ENCODE measurements at regions not wholly inside any gene's neighbourhood (a gene's known extent, or its start where the extent isn't known, plus 50 kb on each side); places are given as distances from the start of the nearest gene placed in this dataset.
"Not testable (repeated sequence)": the region's sequence is repeated elsewhere in the genome, so short reads cannot be mapped to it uniquely, and the experiment has no call there.

DNA sequence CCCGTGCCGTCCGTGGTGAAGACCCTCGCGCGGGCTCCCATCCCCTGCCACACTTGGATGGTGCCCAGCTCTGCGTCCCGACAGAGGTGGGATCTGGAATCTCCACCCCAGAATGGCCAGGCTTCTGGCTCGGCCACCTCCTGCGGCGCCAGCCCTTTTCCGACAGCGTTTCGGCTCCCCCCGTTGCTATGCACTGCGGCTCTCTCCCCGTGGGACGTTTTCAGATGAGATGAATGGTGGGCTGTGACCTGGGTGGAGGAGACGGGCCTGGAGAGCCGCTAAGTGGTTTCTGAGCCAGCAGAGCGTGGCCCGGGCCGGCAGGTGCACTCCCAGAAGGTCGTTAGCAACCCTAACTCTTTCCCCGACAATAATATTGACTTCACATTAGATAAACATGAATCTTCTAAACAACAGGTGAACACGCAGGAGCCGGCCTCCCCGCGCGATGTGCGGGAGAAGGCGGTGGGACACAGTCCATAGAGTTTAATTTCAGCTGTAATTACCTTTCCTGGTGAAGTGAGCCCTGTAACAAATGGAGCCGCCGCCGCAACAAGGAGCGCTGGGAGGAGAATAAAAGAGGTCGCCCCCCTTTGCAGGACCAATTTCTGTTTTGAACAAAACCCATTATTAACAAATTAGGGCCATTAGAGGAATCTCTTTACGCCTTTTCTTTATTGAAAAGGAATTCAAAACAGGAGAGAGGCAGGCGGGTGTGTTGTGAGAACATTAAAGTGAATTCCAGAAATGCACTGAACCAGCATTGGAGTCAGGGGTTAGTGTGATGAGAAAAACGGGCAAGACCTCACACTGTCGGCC is 294.3 kb upstream of the PFKP start:
- H3K9me3 ChIP-seq = peaks cover 0 to 8% of the 10 kb centered on the region in 2 donors
- intact Hi-C loops (cut with DNase I; ENCODE audit: low total_unique reads) = no loop called here
- DNase-seq (ENCODE audit: low spot score in 2 of 2) = no peak
- H3K27ac ChIP-seq = no peak overlapping the region
- TF ChIP-seq POLR2AphosphoS5 (IDR thresholded peaks at IDR 0.05) (no peak), POLR2A (IDR thresholded peaks at IDR 0.05) (no peak)
- TF ChIP-seq, protein P1, sequence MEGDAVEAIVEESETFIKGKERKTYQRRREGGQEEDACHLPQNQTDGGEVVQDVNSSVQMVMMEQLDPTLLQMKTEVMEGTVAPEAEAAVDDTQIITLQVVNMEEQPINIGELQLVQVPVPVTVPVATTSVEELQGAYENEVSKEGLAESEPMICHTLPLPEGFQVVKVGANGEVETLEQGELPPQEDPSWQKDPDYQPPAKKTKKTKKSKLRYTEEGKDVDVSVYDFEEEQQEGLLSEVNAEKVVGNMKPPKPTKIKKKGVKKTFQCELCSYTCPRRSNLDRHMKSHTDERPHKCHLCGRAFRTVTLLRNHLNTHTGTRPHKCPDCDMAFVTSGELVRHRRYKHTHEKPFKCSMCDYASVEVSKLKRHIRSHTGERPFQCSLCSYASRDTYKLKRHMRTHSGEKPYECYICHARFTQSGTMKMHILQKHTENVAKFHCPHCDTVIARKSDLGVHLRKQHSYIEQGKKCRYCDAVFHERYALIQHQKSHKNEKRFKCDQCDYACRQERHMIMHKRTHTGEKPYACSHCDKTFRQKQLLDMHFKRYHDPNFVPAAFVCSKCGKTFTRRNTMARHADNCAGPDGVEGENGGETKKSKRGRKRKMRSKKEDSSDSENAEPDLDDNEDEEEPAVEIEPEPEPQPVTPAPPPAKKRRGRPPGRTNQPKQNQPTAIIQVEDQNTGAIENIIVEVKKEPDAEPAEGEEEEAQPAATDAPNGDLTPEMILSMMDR (IDR thresholded peaks at IDR 0.05) = no peak
- no peaks in the 10 kb centered on the region for H3K4me1 ChIP-seq
- peaks cover 0 to 18% of the 10 kb centered on the region in 2 donors for H3K27me3 ChIP-seq
- no peak overlapping the region for H3K4me3 ChIP-seq
- H3K36me3 ChIP-seq = no peaks in the 10 kb centered on the region

DNA sequence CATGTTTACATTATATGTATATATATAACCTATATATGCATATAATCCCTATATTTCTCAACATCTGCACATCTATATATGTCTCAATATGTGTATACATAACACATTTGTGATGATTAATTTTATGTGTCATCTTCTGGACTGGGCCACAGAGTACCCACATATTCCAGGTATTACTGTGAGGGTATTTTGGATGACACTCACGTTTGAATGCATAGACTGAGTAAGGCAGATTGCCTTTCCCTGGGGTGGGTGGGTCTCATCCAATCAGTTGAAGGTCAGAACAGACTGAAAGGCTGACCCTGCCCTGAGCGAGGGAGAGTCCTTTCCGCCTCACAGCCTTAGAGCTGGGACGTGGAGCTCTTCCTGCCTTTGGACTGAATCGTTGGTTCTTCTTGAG is 295.2 kb upstream of the PFKP start:
- no peaks in the 10 kb centered on the region for H3K36me3 ChIP-seq
- H3K4me1 ChIP-seq = no peaks in the 10 kb centered on the region
- TF ChIP-seq, protein P1 (IDR thresholded peaks at IDR 0.05) = no peak
- no peak for TF ChIP-seq POLR2A (IDR thresholded peaks at IDR 0.05)
- no peak for TF ChIP-seq POLR2AphosphoS5 (IDR thresholded peaks at IDR 0.05)
- no peak overlapping the region for H3K4me3 ChIP-seq
- intact Hi-C loops (cut with DNase I; ENCODE audit: low total_unique reads) = no loop called here
- H3K27ac ChIP-seq = no peak overlapping the region
- H3K9me3 ChIP-seq = peaks cover 0 to 8% of the 10 kb centered on the region in 2 donors
- H3K27me3 ChIP-seq = peaks cover 0 to 18% of the 10 kb centered on the region in 2 donors
- DNase-seq (ENCODE audit: low spot score in 2 of 2) = no peak

DNA sequence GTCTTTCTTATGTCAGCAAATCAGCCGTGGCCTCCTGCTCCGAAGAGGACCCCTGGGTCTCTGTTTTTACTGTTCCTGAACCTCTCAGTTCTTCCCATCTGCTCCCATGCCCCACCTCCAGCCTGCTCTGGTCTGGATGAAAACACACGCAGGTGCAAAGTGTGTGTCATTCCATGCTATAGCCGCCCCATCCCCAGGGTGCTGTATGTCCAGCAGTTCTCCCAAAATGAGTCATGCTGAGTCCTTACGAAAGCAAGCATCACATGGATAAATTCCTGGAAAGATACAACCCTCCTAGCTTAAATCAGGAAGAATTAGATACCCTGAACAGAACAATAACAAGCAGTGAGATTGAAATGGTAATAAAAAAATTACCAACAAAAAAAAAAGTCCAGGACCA is 300.1 kb upstream of the PFKP start:
- H3K4me3 ChIP-seq; intact Hi-C loops (cut with DNase I; ENCODE audit: low total_unique reads); H3K4me1 ChIP-seq; H3K36me3 ChIP-seq; H3K9me3 ChIP-seq; H3K27ac ChIP-seq; DNase-seq (ENCODE audit: low spot score in 2 of 2): not testable (repeated sequence)
- H3K27me3 ChIP-seq = peaks cover 0 to 32% of the 10 kb centered on the region in 2 donors

DNA sequence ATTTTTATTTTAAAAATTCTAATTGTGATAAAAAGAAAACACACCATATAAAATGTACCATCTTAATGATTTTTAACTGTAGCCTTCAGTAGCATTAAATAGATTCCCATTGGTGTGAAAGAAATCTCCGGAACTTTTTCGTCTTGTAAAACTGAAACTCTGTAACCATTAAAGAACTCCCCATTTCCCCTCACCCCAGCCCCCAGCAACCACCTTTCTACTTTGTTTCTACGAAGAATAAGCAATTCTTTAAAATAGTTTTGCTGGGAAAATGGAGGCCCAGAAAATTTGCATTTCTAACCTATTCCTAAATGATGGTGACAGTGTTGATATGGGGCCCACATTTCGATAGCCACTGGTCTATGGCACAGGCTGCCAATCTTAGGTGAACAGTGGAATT is 305.4 kb upstream of the PFKP start:
- H3K9me3 ChIP-seq = no peaks in the 10 kb centered on the region
- no peak overlapping the region for H3K27ac ChIP-seq
- no peak overlapping the region for H3K4me3 ChIP-seq
- H3K36me3 ChIP-seq = no peaks in the 10 kb centered on the region
- DNase-seq (ENCODE audit: low spot score in 2 of 2) = no peak
- intact Hi-C loops (cut with DNase I; ENCODE audit: low total_unique reads) = no loop called here
- peaks cover 0 to 38% of the 10 kb centered on the region in 2 donors for H3K27me3 ChIP-seq
- no peaks in the 10 kb centered on the region for H3K4me1 ChIP-seq
- TF ChIP-seq POLR2A (IDR thresholded peaks at IDR 0.05) (no peak), POLR2AphosphoS5 (IDR thresholded peaks at IDR 0.05) (no peak)
- TF ChIP-seq, protein P1 (IDR thresholded peaks at IDR 0.05) = no peak

DNA sequence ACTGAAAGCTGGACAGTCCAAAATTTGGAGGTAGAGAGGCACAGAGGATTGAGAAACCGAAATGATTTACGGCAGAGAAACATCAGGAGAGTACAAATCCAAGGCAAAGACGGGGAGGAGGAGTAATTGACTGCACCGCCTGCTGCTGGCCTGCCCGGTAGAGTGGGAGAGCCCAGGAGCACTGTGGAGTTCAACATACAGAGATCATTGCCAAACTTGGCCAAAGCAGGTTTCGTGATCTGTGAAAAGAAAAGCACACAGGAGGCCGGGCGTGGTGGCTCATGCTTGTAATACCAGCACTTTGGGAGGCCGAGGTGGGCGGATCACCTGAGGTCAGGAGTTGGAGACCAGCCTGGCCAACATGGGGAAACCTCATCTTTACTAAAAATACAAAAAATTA is 306.0 kb upstream of the PFKP start:
- H3K4me3 ChIP-seq = no peak overlapping the region
- no peak overlapping the region for H3K27ac ChIP-seq
- DNase-seq (ENCODE audit: low spot score in 2 of 2) = no peak
- TF ChIP-seq POLR2AphosphoS5 (IDR thresholded peaks at IDR 0.05) (no peak), POLR2A (IDR thresholded peaks at IDR 0.05) (no peak)
- TF ChIP-seq, protein P1 (IDR thresholded peaks at IDR 0.05) = no peak
- intact Hi-C loops (cut with DNase I; ENCODE audit: low total_unique reads) = no loop called here
- no peaks in the 10 kb centered on the region for H3K4me1 ChIP-seq
- no peaks in the 10 kb centered on the region for H3K36me3 ChIP-seq
- peaks cover 0 to 38% of the 10 kb centered on the region in 2 donors for H3K27me3 ChIP-seq
- no peaks in the 10 kb centered on the region for H3K9me3 ChIP-seq
